Naive B cell (primary cell): ENCODE measurements at regions not wholly inside any gene's neighbourhood (a gene's known extent, or its start where the extent isn't known, plus 50 kb on each side); places are given as distances from the start of the nearest gene placed in this dataset.

Experiments
- ATAC-seq, 2 donors: fragments of 150-1000 bp; cut with Tn5 transposase; 2 replicates each; pipeline ENCODE4 v1.10.0; 2021; ENCODE audit warnings: low read depth in 2 of 2, mild to moderate bottlenecking in 2 of 2, moderate library complexity in 2 of 2
- DNase-seq: peaks from one replicate; pipeline ENCODE4 v3.0.0; 2022
- H3K27ac Mint-ChIP-seq, 6 donors: one replicate each; pipeline ENCODE4 v1.8.0; 2020 to 2022; ENCODE audit warnings: mild to moderate bottlenecking in 6 of 6, mixed read lengths in 6 of 6, moderate library complexity in 5 of 6, inconsistent platforms in 2 of 6
- H3K27me3 Mint-ChIP-seq, 3 donors: one replicate each; pipeline ENCODE4 v1.8.0; 2021 to 2022; ENCODE audit warnings: mixed read lengths in 3 of 3, mild to moderate bottlenecking in 1 of 3
- H3K36me3 Mint-ChIP-seq, 2 donors: one replicate each; pipeline ENCODE4 v1.8.0; 2020 to 2022; ENCODE audit warnings: mixed read lengths in 2 of 2, inconsistent platforms in 1 of 2, mild to moderate bottlenecking in 1 of 2
- H3K4me1 Mint-ChIP-seq, 3 donors: one replicate each; pipeline ENCODE4 v1.8.0; 2020 to 2022; ENCODE audit warnings: mixed read lengths in 3 of 3, inconsistent platforms in 1 of 3, mild to moderate bottlenecking in 1 of 3, moderate library complexity in 1 of 3
- H3K4me3 Mint-ChIP-seq, 8 donors: one replicate each; pipeline ENCODE4 v1.8.0; 2020 to 2022; ENCODE audit warnings: mild to moderate bottlenecking in 8 of 8, mixed read lengths in 8 of 8, moderate library complexity in 8 of 8, inconsistent platforms in 2 of 8
- H3K9me3 Mint-ChIP-seq, 7 donors: one replicate each; pipeline ENCODE4 v1.8.0; 2020 to 2022; ENCODE audit warnings: mixed read lengths in 7 of 7, mild to moderate bottlenecking in 5 of 7, inconsistent platforms in 2 of 7, moderate library complexity in 1 of 7

- ATAC-seq, result no peak
- H3K4me3 Mint-ChIP-seq, result no peak overlapping the region
These were observed 499.3 kb upstream of the TMEM132C start for GRCh38 chr12:127767656-127768055.

DNA sequence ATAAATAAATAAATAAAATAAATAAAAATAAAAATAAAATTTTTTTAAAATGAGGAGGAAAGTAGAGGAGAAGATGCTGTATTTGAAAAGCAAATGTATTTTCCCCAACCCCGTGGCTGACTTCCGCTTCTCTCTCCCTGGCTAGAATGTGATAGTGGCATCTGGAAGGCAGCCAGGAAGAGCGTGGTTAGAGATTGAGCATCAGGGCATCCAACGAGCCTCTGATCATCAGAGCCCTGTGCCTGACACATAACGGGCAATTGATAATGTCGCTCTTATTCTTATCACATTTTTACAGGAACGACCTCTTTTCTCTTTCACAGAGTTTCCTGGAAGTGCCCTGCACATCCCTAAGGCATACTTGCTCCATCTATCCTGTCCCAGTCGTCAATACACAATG, 496.9 kb upstream of the TMEM132C start:
- no peaks in the 10 kb centered on the region for H3K36me3 Mint-ChIP-seq
- peaks cover 0 to 9% (median 0%) of the 10 kb centered on the region in 7 donors for H3K9me3 Mint-ChIP-seq
- peaks cover 0 to 4% (median 0%) of the 10 kb centered on the region in 3 donors for H3K27me3 Mint-ChIP-seq
- DNase-seq (no peak), ATAC-seq (no peak)
- H3K4me3 Mint-ChIP-seq, result no peak overlapping the region
- H3K27ac Mint-ChIP-seq, result no peak overlapping the region
- H3K4me1 Mint-ChIP-seq, result no peaks in the 10 kb centered on the region

More at GRCh38 chr12:127767656-127768055, 499.3 kb upstream of the TMEM132C start:
- Mint-ChIP-seq H3K4me1 (no peaks in the 10 kb centered on the region), H3K27me3 (peaks cover 0 to 4% (median 0%) of the 10 kb centered on the region in 3 donors), H3K27ac (no peak overlapping the region), H3K36me3 (peaks cover 0 to 6% of the 10 kb centered on the region in 2 donors), H3K9me3 (peaks cover 0 to 19% (median 10%) of the 10 kb centered on the region in 7 donors)
- no peak for DNase-seq

- Mint-ChIP-seq H3K4me3 (no peak overlapping the region), H3K27me3 (peaks cover 0 to 4% (median 0%) of the 10 kb centered on the region in 3 donors), H3K36me3 (no peaks in the 10 kb centered on the region), H3K4me1 (no peaks in the 10 kb centered on the region), H3K9me3 (peaks cover 0 to 9% (median 0%) of the 10 kb centered on the region in 7 donors), H3K27ac (no peak overlapping the region)
- no peak for DNase-seq
- ATAC-seq, result no peak
These were observed 495.4 kb upstream of the TMEM132C start for GRCh38 chr12:127771546-127771945.

- no peak for ATAC-seq
- Mint-ChIP-seq H3K27me3 (peaks cover 0 to 4% (median 0%) of the 10 kb centered on the region in 3 donors), H3K9me3 (peaks cover 0 to 9% (median 0%) of the 10 kb centered on the region in 7 donors)
These were observed 493.4 kb upstream of the TMEM132C start for GRCh38 chr12:127773520-127773919.

GRCh38 chr12:127774828-127775227, 492.1 kb upstream of the TMEM132C start:
- H3K4me3 Mint-ChIP-seq, result no peak overlapping the region
- no peaks in the 10 kb centered on the region for H3K36me3 Mint-ChIP-seq
- no peaks in the 10 kb centered on the region for H3K4me1 Mint-ChIP-seq
- no peak for DNase-seq
- peaks cover 0 to 4% (median 0%) of the 10 kb centered on the region in 3 donors for H3K27me3 Mint-ChIP-seq
- H3K9me3 Mint-ChIP-seq, result peaks cover 0 to 15% (median 1%) of the 10 kb centered on the region in 7 donors
- H3K27ac Mint-ChIP-seq, result no peak overlapping the region
- ATAC-seq, result no peak

More at GRCh38 chr12:127773520-127773919, 493.4 kb upstream of the TMEM132C start:
- H3K27ac Mint-ChIP-seq, result no peak overlapping the region
- H3K36me3 Mint-ChIP-seq, result no peaks in the 10 kb centered on the region
- no peak for DNase-seq
- H3K4me3 Mint-ChIP-seq, result no peak overlapping the region
- no peaks in the 10 kb centered on the region for H3K4me1 Mint-ChIP-seq

GRCh38 chr12:127779301-127780045, 487.5 kb upstream of the TMEM132C start:
- H3K9me3 Mint-ChIP-seq, result peaks cover 0 to 11% (median 3%) of the 10 kb centered on the region in 7 donors
- H3K4me3 Mint-ChIP-seq, result no peak overlapping the region
- no peaks in the 10 kb centered on the region for H3K4me1 Mint-ChIP-seq
- DNase-seq (no peak), ATAC-seq (no peak)
- no peaks in the 10 kb centered on the region for H3K27me3 Mint-ChIP-seq
- no peak overlapping the region for H3K27ac Mint-ChIP-seq
- no peaks in the 10 kb centered on the region for H3K36me3 Mint-ChIP-seq

DNA sequence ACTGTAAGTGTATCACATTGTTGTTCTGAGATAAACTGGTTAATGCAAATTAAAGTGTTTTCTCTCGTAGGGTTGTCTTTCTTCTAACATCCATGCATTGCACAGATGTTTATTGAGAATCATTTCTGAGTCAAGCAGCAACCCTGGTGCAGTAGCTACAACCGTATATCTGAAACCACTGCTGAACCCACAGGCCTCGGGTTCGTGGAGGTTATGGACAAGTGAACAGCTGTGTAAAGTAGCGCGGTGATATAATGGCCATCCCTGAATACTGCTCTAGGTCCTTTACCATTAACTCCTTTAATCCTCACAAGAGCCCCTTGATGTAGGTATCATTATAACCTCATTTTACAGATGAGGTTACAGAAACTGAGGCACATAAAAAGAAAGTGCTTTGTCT, 486.1 kb upstream of the TMEM132C start:
- Mint-ChIP-seq H3K36me3 (no peaks in the 10 kb centered on the region), H3K27ac (no peak overlapping the region)
- no peak for DNase-seq

GRCh38 chr12:127781336-127781735, 485.6 kb upstream of the TMEM132C start:
- ATAC-seq (no peak), DNase-seq (no peak)
- peaks cover 0 to 17% (median 6%) of the 10 kb centered on the region in 7 donors for H3K9me3 Mint-ChIP-seq
- H3K36me3 Mint-ChIP-seq, result peaks cover 0 to under 1% of the 10 kb centered on the region in 2 donors
- no peaks in the 10 kb centered on the region for H3K27me3 Mint-ChIP-seq
- no peak overlapping the region for H3K27ac Mint-ChIP-seq
- H3K4me1 Mint-ChIP-seq, result no peaks in the 10 kb centered on the region
- no peak overlapping the region for H3K4me3 Mint-ChIP-seq

More for the DNA sequence above, 486.1 kb upstream of the TMEM132C start:
- Mint-ChIP-seq H3K4me1 (no peaks in the 10 kb centered on the region), H3K27me3 (no peaks in the 10 kb centered on the region), H3K4me3 (no peak overlapping the region), H3K9me3 (peaks cover 0 to 16% (median 5%) of the 10 kb centered on the region in 7 donors)
- no peak for ATAC-seq

DNA sequence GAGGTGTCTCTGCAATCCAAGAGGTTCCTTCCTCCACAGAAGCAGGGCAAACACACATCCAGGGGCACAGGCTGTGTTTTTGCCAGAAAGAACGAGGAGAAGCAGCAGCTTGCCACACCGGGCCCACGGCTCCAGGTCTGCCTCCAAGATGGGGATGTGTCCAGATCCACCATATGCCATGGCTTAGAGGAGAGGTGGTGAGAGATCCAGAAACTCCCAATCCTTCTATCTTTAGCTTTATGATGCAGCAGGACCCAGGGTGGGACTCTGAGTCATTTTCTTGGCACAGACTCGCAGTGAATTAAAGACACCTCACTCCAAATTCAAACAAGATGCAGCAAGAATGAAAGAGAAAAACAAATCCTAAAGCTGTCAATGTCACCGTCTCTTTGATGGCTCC, 481.4 kb upstream of the TMEM132C start:
- Mint-ChIP-seq H3K4me3 (no peak overlapping the region), H3K4me1 (no peaks in the 10 kb centered on the region), H3K27me3 (no peaks in the 10 kb centered on the region), H3K27ac (no peak overlapping the region), H3K9me3 (peaks cover 0 to 22% (median 6%) of the 10 kb centered on the region in 7 donors), H3K36me3 (peaks cover 0 to 7% of the 10 kb centered on the region in 2 donors)
- DNase-seq (no peak), ATAC-seq (no peak)

DNA sequence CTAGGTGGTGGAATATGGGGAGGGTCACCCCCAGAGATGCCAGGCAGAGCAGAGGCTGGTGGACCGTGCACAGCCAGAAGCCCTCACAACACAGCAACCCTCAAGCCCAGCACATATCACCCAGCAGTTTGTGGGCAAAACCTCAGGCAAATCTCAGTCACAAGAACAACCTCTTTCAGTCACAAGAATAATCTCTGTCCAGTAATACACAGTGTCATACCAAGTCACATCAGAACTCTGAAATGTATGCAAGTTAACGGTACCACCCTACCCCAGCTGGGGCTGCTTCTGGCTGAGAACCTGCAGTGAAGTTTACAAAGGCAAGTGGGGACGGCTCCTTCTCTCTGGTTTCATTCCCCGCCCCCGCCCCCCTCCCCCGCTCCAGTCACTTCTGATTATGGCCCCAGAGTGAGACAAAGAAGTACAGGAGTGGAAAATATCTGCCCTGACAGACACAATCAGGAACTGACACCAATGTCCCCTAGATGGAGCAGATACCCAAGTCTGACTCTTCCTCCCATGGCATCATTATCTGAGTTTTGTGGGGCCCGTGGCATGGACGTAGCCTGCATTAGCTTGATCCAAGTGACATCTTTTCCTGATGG, 480.9 kb upstream of the TMEM132C start:
- H3K27ac Mint-ChIP-seq, result no peak overlapping the region
- DNase-seq (no peak), ATAC-seq (no peak)
- no peak overlapping the region for H3K4me3 Mint-ChIP-seq
- H3K9me3 Mint-ChIP-seq, result peaks cover 0 to 22% (median 6%) of the 10 kb centered on the region in 7 donors
- H3K36me3 Mint-ChIP-seq, result peaks cover 0 to 7% of the 10 kb centered on the region in 2 donors
- H3K27me3 Mint-ChIP-seq, result no peaks in the 10 kb centered on the region
- H3K4me1 Mint-ChIP-seq, result no peaks in the 10 kb centered on the region

DNA sequence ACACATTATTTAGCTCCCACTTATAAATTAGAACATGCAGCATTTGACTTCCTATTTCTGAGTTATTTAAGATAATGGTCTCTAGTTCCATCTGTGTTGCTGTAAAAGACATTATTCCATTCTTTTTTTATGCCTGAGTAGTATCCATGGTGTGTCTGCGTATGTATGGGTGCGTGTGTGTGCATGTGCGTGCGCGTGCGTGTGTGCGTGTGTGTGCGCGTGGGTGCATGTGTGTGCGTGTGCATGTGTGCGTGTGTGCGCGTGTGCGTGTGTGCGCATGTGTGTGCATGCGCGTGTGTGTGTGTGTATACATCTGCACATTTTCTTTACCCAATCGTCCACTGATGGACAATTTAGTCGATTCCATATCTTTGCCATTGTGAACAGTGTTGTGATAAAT, 479.4 kb upstream of the TMEM132C start:
- peaks cover 0 to 7% of the 10 kb centered on the region in 2 donors for H3K36me3 Mint-ChIP-seq
- no peaks in the 10 kb centered on the region for H3K27me3 Mint-ChIP-seq
- ATAC-seq (no peak), DNase-seq (no peak)
- no peaks in the 10 kb centered on the region for H3K4me1 Mint-ChIP-seq
- no peak overlapping the region for H3K4me3 Mint-ChIP-seq
- H3K9me3 Mint-ChIP-seq, result peaks cover 0 to 22% (median 6%) of the 10 kb centered on the region in 7 donors
- H3K27ac Mint-ChIP-seq, result no peak overlapping the region

DNA sequence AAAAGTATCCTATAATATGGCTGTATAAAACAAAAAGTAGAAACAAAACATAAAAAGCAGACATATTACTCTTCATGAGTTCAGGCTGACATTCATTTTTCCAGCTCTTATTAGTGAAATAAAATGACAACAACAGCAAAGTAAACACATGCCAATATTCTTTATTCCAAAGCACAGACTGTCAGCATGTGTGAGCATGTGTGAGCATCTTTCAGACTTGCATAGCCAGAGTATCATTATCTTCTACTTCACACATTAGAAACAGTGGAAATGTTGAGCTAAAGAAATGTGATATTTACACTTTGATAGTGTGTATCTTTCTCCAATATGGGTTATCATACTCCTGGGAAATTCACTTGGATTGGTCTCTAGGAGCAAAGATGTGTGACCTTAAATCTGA, 476.6 kb upstream of the TMEM132C start:
- H3K4me1 Mint-ChIP-seq, result no peaks in the 10 kb centered on the region

GRCh38 chr12:127791217-127791616, 475.8 kb upstream of the TMEM132C start:
- peaks cover 0 to 12% (median 4%) of the 10 kb centered on the region in 7 donors for H3K9me3 Mint-ChIP-seq
- no peak overlapping the region for H3K4me3 Mint-ChIP-seq
- peaks cover 0 to 7% of the 10 kb centered on the region in 2 donors for H3K36me3 Mint-ChIP-seq
- H3K4me1 Mint-ChIP-seq, result no peaks in the 10 kb centered on the region
- H3K27me3 Mint-ChIP-seq, result no peaks in the 10 kb centered on the region
- ATAC-seq, result no peak
- no peak overlapping the region for H3K27ac Mint-ChIP-seq
- DNase-seq, result no peak

More for the DNA sequence above, 476.6 kb upstream of the TMEM132C start:
- ATAC-seq (no peak), DNase-seq (no peak)
- Mint-ChIP-seq H3K36me3 (peaks cover 0 to 7% of the 10 kb centered on the region in 2 donors), H3K27me3 (no peaks in the 10 kb centered on the region), H3K4me3 (no peak overlapping the region), H3K9me3 (peaks cover 0 to 12% (median 6%) of the 10 kb centered on the region in 7 donors), H3K27ac (no peak overlapping the region)

DNA sequence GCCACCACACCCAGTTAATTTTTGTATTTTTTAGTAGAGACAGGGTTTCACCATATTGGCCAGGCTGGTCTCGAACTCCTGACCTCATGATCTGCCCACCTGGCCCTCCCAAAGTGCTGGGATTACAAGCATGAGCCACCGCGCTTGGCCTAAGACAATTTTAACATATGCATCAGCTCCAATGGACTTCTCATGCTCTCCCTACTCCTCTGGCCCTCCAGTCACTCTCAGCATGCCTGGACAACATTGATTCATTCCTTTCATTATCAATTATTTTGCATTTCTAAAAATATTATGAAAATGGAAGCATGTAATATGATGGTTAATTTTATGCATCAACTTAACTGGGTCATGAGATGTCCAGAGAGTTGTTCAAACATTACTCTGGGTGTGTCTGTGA, 469.1 kb upstream of the TMEM132C start:
- ATAC-seq (no peak), DNase-seq (no peak)
- no peak overlapping the region for H3K27ac Mint-ChIP-seq
- no peaks in the 10 kb centered on the region for H3K36me3 Mint-ChIP-seq
- no peak overlapping the region for H3K4me3 Mint-ChIP-seq
- H3K27me3 Mint-ChIP-seq, result no peaks in the 10 kb centered on the region
- peaks cover 0 to 13% (median 0%) of the 10 kb centered on the region in 7 donors for H3K9me3 Mint-ChIP-seq
- H3K4me1 Mint-ChIP-seq, result no peaks in the 10 kb centered on the region
